Heart right ventricle (tissue), 16 donors: ENCODE measurements at regions not wholly inside any gene's neighbourhood (a gene's known extent, or its start where the extent isn't known, plus 50 kb on each side); places are given as distances from the start of the nearest gene placed in this dataset.
A peak's percentile ranks its signal among the peaks of the same experiment; 100 is the strongest.

Source experiments
- ATAC-seq, 8 donors: fragments of 200-7000 bp; cut with Tn5 transposase; one replicate each; pipeline ENCODE4 v1.9.1; 2020; ENCODE audit warnings: mild to moderate bottlenecking in 8 of 8, moderate library complexity in 8 of 8, moderate number of reproducible peaks in 1 of 8
- DNase-seq, 2 donors: peaks; one replicate each; pipeline ENCODE4 v3.0.0-alpha.2; 2020
- H3K27ac ChIP-seq, 10 donors: fragments of 200-600 bp; sonication (generic) in 2 of 10; one replicate each; pipeline versions ENCODE4 v1.5.0 to v1.8.0; 2020 to 2022; ENCODE audit warnings: mild to moderate bottlenecking in 3 of 10
- H3K27me3 ChIP-seq, 7 donors: fragments of 200-600 bp; one replicate each; pipeline ENCODE4 v1.8.0; 2021 to 2022; ENCODE audit warnings: mild to moderate bottlenecking in 2 of 7
- H3K36me3 ChIP-seq, 9 donors: fragments of 200-600 bp; sonication (generic) in 1 of 9; one replicate each; pipeline versions ENCODE4 v1.5.0 to v1.8.0; 2020 to 2022; ENCODE audit warnings: mild to moderate bottlenecking in 2 of 9
- H3K4me1 ChIP-seq, 9 donors: fragments of 200-600 bp; sonication (generic) in 1 of 9; one replicate each; pipeline versions ENCODE4 v1.5.0 to v1.8.0; 2020 to 2022; ENCODE audit warnings: mild to moderate bottlenecking in 4 of 9
- H3K4me3 ChIP-seq, 10 donors: fragments of 200-600 bp; sonication (generic) in 2 of 10; one replicate each; pipeline versions ENCODE4 v1.5.0 to v1.8.0; 2020 to 2022; ENCODE audit warnings: mild to moderate bottlenecking in 7 of 10, moderate library complexity in 2 of 10
- H3K9me3 ChIP-seq, 11 donors: fragments of 200-600 bp in 10 of 11; sonication (generic) in 2 of 11; one replicate each; pipeline versions ENCODE4 v1.5.0 to v1.8.0; 2013 to 2022; ENCODE audit warnings: mild to moderate bottlenecking in 2 of 11, control low read depth in 1 of 11, moderate library complexity in 1 of 11
- WGBS, 2 donors: extraction: QIAGEN DNeasy Blood & Tissue Kit; methylation state at CpG; one replicate each; pipeline ENCODE4 v1.1.7; 2013; ENCODE audit warnings: inconsistent platforms in 1 of 2; 5-methylcytosine and 5-hydroxymethylcytosine counted together
- intact Hi-C, 10 donors: fragments of 100-400 bp; cut with DNase I; formaldehyde crosslinking; loops; one replicate each; pipeline versions ENCODE4 v1.11.1 to v1.14.2; 2022
- TF ChIP-seq, protein P1 (sequence below), 9 donors: fragments of 200-600 bp; sonication (generic) in 2 of 9; IDR thresholded peaks; one replicate each; pipeline versions ENCODE4 v1.5.0 to v1.8.0; 2021 to 2022; ENCODE audit warnings: antibody characterized with exemption in 9 of 9, mild to moderate bottlenecking in 5 of 9, moderate library complexity in 1 of 9
- donor health status: Arrhythmogenic right ventricular cardiomyopathy.
- donor health status: ischemic (EF 13 %, LVEDD 7.1; RV severe dilation, severe dysfunction).
- donor health status: healthy with polysubstance abuse.
- donor health status: DM: no; HTN: yes; CAD: no.
- donor health status: DM: no; HTN: no; CAD: no.
- donor health status: ischemic (EF 25% LVEDD 6.9; RV normal size, moderate dysfunction).
- donor health status: ischemic (EF 25% LVEDD 5.7; RV mildly dilated, moderate dysfunction).
- donor health status: healthy.
- donor health status: DM: yes; HTN: yes; CAD: no.
- donor health status: Ischemic cardiomyopathy.
- donor health status: ischemic (EF 35%, LVEDD 5.7; RV mildly dilated, moderate dysfunction).
- donor health status: nonischemic (EF 11% LVEDD 7.7; RV severe dilation, severe dysfunction).
- donor health status: DM: yes; HTN: yes; CAD: no.
- donor health status: PGD.
- donor health status: ischemic (EF 29% LVEDD 5.4; RV normal size, mild dysfunction).
- donor health status: nonischemic (EF 23%, LVEDD 6.1; RV moderate dilation, normal function).

DNA sequence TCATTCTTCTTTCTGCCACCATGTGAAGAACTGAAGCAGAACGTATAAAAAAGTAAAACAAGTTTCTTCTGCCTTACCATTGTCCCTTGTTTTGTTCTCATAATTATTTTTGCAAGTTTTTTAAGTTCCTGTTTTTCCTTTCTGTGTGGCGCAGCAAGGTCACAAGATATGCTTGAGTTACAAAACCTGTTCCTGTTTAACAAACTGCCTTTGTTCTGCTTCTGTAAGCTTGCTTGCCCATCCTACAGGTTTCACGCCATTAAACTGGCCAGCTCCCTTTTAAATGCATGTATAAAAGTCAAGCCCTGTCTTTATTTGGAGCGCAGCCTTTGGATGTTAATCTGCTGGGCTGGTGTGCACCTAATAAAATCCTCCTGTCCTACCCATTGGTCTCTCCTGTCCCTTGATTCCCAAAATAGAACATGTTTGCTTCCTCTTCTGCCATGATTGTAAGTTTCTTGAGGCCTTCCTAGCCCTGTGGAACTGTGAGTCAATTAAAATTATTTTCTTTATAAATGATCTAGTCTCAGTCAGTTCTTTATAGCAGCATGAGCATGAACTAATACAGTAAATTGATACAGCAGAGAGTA lies 1115.4 kb downstream of the SLITRK1 start:
- ATAC-seq (no peak), DNase-seq (no peak)
- H3K9me3 ChIP-seq = peaks cover 0 to 27% (median 3%) of the 10 kb centered on the region in 11 donors
- H3K4me3 ChIP-seq = no peak overlapping the region
- no peak overlapping the region for H3K27ac ChIP-seq
- H3K4me1 ChIP-seq = no peaks in the 10 kb centered on the region
- intact Hi-C loops = no loop called here
- no peaks in the 10 kb centered on the region for H3K27me3 ChIP-seq
- no peaks in the 10 kb centered on the region for H3K36me3 ChIP-seq
- TF ChIP-seq, protein P1, sequence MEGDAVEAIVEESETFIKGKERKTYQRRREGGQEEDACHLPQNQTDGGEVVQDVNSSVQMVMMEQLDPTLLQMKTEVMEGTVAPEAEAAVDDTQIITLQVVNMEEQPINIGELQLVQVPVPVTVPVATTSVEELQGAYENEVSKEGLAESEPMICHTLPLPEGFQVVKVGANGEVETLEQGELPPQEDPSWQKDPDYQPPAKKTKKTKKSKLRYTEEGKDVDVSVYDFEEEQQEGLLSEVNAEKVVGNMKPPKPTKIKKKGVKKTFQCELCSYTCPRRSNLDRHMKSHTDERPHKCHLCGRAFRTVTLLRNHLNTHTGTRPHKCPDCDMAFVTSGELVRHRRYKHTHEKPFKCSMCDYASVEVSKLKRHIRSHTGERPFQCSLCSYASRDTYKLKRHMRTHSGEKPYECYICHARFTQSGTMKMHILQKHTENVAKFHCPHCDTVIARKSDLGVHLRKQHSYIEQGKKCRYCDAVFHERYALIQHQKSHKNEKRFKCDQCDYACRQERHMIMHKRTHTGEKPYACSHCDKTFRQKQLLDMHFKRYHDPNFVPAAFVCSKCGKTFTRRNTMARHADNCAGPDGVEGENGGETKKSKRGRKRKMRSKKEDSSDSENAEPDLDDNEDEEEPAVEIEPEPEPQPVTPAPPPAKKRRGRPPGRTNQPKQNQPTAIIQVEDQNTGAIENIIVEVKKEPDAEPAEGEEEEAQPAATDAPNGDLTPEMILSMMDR (IDR thresholded peaks at IDR 0.05) = no peak
- WGBS, 2 donors = 41 to 86% methylated on average over 4 of the region's 4 CpGs

GRCh38 chr13:82758044-82758443 lies 1124.2 kb downstream of the SLITRK1 start:
- intact Hi-C loops = loop anchor here in 1 of 10 donors (2.0 kb wide), 1 partner anchor 57 kb away; no protein-coding TSS in a partner anchor
- Histone ChIP-seq H3K4me1 (no peaks in the 10 kb centered on the region), H3K27ac (no peak overlapping the region), H3K27me3 (no peaks in the 10 kb centered on the region), H3K4me3 (no peak overlapping the region), H3K9me3 (peaks cover 0 to 15% (median 2%) of the 10 kb centered on the region in 11 donors), H3K36me3 (no peaks in the 10 kb centered on the region)
- no peak for DNase-seq
- TF ChIP-seq, protein P1 (IDR thresholded peaks at IDR 0.05) = peak in 1 of 9 donors; percentile 7
- 89 to 93% methylated on average over 1 of the region's 1 CpG for WGBS, 2 donors
- no peak for ATAC-seq

GRCh38 chr13:82751206-82751605 lies 1131.1 kb downstream of the SLITRK1 start:
- ATAC-seq (no peak), DNase-seq (no peak)
- Histone ChIP-seq H3K4me3 (no peak overlapping the region), H3K9me3 (no peaks in the 10 kb centered on the region), H3K27ac (no peak overlapping the region), H3K36me3 (no peaks in the 10 kb centered on the region), H3K27me3 (no peaks in the 10 kb centered on the region), H3K4me1 (no peaks in the 10 kb centered on the region)
- TF ChIP-seq, protein P1 (IDR thresholded peaks at IDR 0.05) = no peak
- intact Hi-C loops = no loop called here

- intact Hi-C loops = no loop called here
- no peak overlapping the region for H3K27ac ChIP-seq
- WGBS, 2 donors = 84 to 85% methylated on average over 3 of the region's 3 CpGs
- H3K27me3 ChIP-seq = no peaks in the 10 kb centered on the region
- no peaks in the 10 kb centered on the region for H3K4me1 ChIP-seq
- TF ChIP-seq, protein P1 (IDR thresholded peaks at IDR 0.05) = no peak
- H3K4me3 ChIP-seq = no peak overlapping the region
- ATAC-seq = no peak
- H3K9me3 ChIP-seq = no peaks in the 10 kb centered on the region
- DNase-seq = no peak
- no peaks in the 10 kb centered on the region for H3K36me3 ChIP-seq
Measured at GRCh38 chr13:82749551-82749950, 1132.7 kb downstream of the SLITRK1 start.
